Inferior parietal cortex (tissue), 1 donor: ENCODE measurements at regions not wholly inside any gene's neighbourhood (a gene's known extent, or its start where the extent isn't known, plus 50 kb on each side); places are given as distances from the start of the nearest gene placed in this dataset.
"Not testable (repeated sequence)": the region's sequence is repeated elsewhere in the genome, so short reads cannot be mapped to it uniquely, and the experiment has no call there.

Source experiments
- DNase-seq: peaks from one replicate; pipeline ENCODE4 v3.0.0-alpha.2; 2016; ENCODE audit errors: extremely low spot score

GRCh38 chr7:125390981-125391380 lies 461.4 kb upstream of the POT1 start:
- DNase-seq, result no peak

GRCh38 chr7:125386211-125386610 lies 456.6 kb upstream of the POT1 start:
- no peak for DNase-seq

- no peak for DNase-seq
Measured at GRCh38 chr7:125383324-125383723, 453.7 kb upstream of the POT1 start.

- DNase-seq, result no peak
Measured at GRCh38 chr7:125382401-125382800, 452.8 kb upstream of the POT1 start.

GRCh38 chr7:125375942-125376341 lies 446.3 kb upstream of the POT1 start:
- DNase-seq, result no peak

GRCh38 chr7:125370502-125370901 lies 440.9 kb upstream of the POT1 start:
- no peak for DNase-seq

- no peak for DNase-seq
Measured at GRCh38 chr7:125363873-125364272, 434.2 kb upstream of the POT1 start.

- DNase-seq, result no peak
Measured at GRCh38 chr7:125358551-125359167, 429.0 kb upstream of the POT1 start.

- no peak for DNase-seq
Measured at GRCh38 chr7:125357676-125358455, 428.2 kb upstream of the POT1 start.

- no peak for DNase-seq
Measured at GRCh38 chr7:125355899-125356298, 426.3 kb upstream of the POT1 start.

- no peak for DNase-seq
Measured at GRCh38 chr7:125347269-125347668, 417.6 kb upstream of the POT1 start.

- no peak for DNase-seq
Measured at GRCh38 chr7:125338110-125338509, 408.5 kb upstream of the POT1 start.

- no peak for DNase-seq
Measured at GRCh38 chr7:125336326-125336725, 406.7 kb upstream of the POT1 start.

GRCh38 chr7:125326666-125327255 lies 397.1 kb upstream of the POT1 start:
- no peak for DNase-seq

GRCh38 chr7:125316466-125316865 lies 386.8 kb upstream of the POT1 start:
- no peak for DNase-seq

GRCh38 chr7:125299003-125299765 lies 369.6 kb upstream of the POT1 start:
- no peak for DNase-seq

GRCh38 chr7:125279961-125280360 lies 350.3 kb upstream of the POT1 start:
- DNase-seq, result peak; percentile 34

GRCh38 chr7:125278318-125278717 lies 348.7 kb upstream of the POT1 start:
- no peak for DNase-seq

GRCh38 chr7:125274742-125275141 lies 345.1 kb upstream of the POT1 start:
- DNase-seq, result not testable (repeated sequence)

GRCh38 chr7:125264174-125264856 lies 334.7 kb upstream of the POT1 start:
- not testable (repeated sequence) for DNase-seq

- not testable (repeated sequence) for DNase-seq
Measured at GRCh38 chr7:125258876-125259417, 329.3 kb upstream of the POT1 start.
